ENCODE measurements at regions not wholly inside any gene's neighbourhood (a gene's known extent, or its start where the extent isn't known, plus 50 kb on each side); places are given as distances from the start of the nearest gene placed in this dataset.

DNA sequence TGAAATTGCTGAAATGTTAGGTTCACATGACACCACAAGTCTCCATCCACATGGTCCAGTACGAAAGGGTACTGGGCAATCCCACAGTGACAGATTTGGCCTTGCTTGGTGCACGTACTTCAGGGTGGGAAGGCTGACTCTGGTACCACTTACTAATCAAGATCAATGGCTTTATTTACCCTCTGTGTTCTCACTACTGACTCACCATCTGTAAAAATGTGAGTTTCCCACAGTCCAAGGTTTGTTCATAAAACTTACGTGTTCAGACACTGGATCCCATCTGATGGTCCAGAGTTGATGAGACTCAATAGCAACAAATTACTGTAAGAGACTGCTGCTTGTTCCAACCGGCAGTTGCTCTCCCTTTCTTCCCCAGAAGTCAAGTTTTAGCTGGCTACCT is 231.7 kb downstream of the LMX1A start:
- ChIA-PET CTCF (interaction anchor here (1.8 kb wide), 1 partner anchor 11 kb away, joined by 7 read pairs; no protein-coding TSS in a partner anchor), POLR2A (no interaction called here)
- no peak overlapping the region for H2AFZ ChIP-seq (ENCODE audit: low read depth, low read length)
- DNase-seq (ENCODE audit: low read depth, low spot score) (no peak), FAIRE-seq (no peak)
- dilution Hi-C loops (cut with MboI; ENCODE audit: extremely low pct_ligation_motif_present, low sequenced_read_pairs) (no loop called here), intact Hi-C loops (cut with micrococcal nuclease) (loop anchor here (5.0 kb wide), 1 partner anchor 243 kb away; no protein-coding TSS in a partner anchor)
- no peaks in the 10 kb centered on the region for H4K20me1 ChIP-seq (replicated peaks; ENCODE audit: control insufficient read depth, extremely low read depth, insufficient read depth, low read length)
- H3K9ac ChIP-seq (replicated peaks; ENCODE audit: extremely low read depth, insufficient read depth, low read length) = no peak overlapping the region
- H3K4me2 ChIP-seq (ENCODE audit: insufficient read depth, low read length) = no peak overlapping the region
- H3K9me1 ChIP-seq (replicated peaks; ENCODE audit: control insufficient read depth, extremely low read depth, insufficient read depth, low read length) = no peaks in the 10 kb centered on the region
- no peaks in the 10 kb centered on the region for H3K79me2 ChIP-seq (ENCODE audit: control insufficient read depth, insufficient read depth, low read length)
- no peaks in the 10 kb centered on the region for H3K27me3 ChIP-seq (ENCODE audit: control insufficient read depth in 2 of 2, insufficient read depth in 2 of 2, low read length in 2 of 2)
- no peak overlapping the region for H3K27ac ChIP-seq (ENCODE audit: insufficient read depth, low read depth, low read length)
- no peak overlapping the region for H3K4me3 ChIP-seq (replicated peaks in 1 of 3; ENCODE audit: insufficient read depth in 1 of 3, low read depth in 1 of 3, low read length in 3 of 3)
- no TSS peak for BruUV-seq (replicated peaks)
- no peak for TF ChIP-seq FOS (IDR thresholded peaks at IDR 0.05; ENCODE audit: borderline replicate concordance, insufficient read depth, low read length)
- no peak for TF ChIP-seq JUN (IDR thresholded peaks at IDR 0.05; ENCODE audit: borderline replicate concordance, insufficient read depth, insufficient read length, low read depth)
- no peak for TF ChIP-seq MYC (IDR thresholded peaks at IDR 0.05; ENCODE audit: low read depth, low read length)
- TF ChIP-seq, protein P1, sequence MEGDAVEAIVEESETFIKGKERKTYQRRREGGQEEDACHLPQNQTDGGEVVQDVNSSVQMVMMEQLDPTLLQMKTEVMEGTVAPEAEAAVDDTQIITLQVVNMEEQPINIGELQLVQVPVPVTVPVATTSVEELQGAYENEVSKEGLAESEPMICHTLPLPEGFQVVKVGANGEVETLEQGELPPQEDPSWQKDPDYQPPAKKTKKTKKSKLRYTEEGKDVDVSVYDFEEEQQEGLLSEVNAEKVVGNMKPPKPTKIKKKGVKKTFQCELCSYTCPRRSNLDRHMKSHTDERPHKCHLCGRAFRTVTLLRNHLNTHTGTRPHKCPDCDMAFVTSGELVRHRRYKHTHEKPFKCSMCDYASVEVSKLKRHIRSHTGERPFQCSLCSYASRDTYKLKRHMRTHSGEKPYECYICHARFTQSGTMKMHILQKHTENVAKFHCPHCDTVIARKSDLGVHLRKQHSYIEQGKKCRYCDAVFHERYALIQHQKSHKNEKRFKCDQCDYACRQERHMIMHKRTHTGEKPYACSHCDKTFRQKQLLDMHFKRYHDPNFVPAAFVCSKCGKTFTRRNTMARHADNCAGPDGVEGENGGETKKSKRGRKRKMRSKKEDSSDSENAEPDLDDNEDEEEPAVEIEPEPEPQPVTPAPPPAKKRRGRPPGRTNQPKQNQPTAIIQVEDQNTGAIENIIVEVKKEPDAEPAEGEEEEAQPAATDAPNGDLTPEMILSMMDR (IDR thresholded peaks at IDR 0.05; ENCODE audit: extremely low read depth in 1 of 2, insufficient read depth in 1 of 2, low read depth in 1 of 2, low read length in 2 of 2) = no peak
- TF ChIP-seq POLR2A (IDR thresholded peaks at IDR 0.05; ENCODE audit: low read depth, low read length) = no peak
- TF ChIP-seq EZH2 (IDR thresholded peaks at IDR 0.05; ENCODE audit: borderline replicate concordance, low read depth, low read length, severe bottlenecking) = no peak
- no peak for TF ChIP-seq POLR2AphosphoS5 (IDR thresholded peaks at IDR 0.05; ENCODE audit: insufficient read depth, low read depth, low read length)
- TF ChIP-seq, protein P2, sequence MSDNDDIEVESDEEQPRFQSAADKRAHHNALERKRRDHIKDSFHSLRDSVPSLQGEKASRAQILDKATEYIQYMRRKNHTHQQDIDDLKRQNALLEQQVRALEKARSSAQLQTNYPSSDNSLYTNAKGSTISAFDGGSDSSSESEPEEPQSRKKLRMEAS (IDR thresholded peaks at IDR 0.05; ENCODE audit: insufficient read depth, insufficient read length) = no peak
- TF ChIP-seq GATA2 (IDR thresholded peaks at IDR 0.05; ENCODE audit: insufficient read depth, insufficient read length, low read depth, low read length) = no peak
- no peaks in the 10 kb centered on the region for H3K36me3 ChIP-seq (ENCODE audit: control insufficient read depth in 2 of 2, extremely low read depth in 1 of 2, insufficient read depth in 2 of 2, low read length in 2 of 2)
- H3K9me3 ChIP-seq (replicated peaks; ENCODE audit: control insufficient read depth, insufficient read depth, low read length) = no peaks in the 10 kb centered on the region
- H3K4me1 ChIP-seq (ENCODE audit: control insufficient read depth, extremely low read depth, insufficient read depth, low read length) = no peaks in the 10 kb centered on the region

Data from endothelial cell of umbilical vein (primary cell).